Testis (tissue), 2 donors: ENCODE measurements at regions not wholly inside any gene's neighbourhood (a gene's known extent, or its start where the extent isn't known, plus 50 kb on each side); places are given as distances from the start of the nearest gene placed in this dataset.

Source experiments
- POLR2A ChIP-seq: fragments of 450-650 bp; IDR thresholded peaks from one replicate; pipeline ENCODE4 v1.6.1; 2017; ENCODE audit warnings: antibody characterized with exemption, mild to moderate bottlenecking, moderate library complexity
- TF ChIP-seq, protein P1 (sequence below), 3 experiments: fragments of 450-650 bp in 2 of 3; fragments of 200-600 bp in 1 of 3; sonication (generic) in 1 of 3; IDR thresholded peaks; one replicate each; pipeline ENCODE4 v1.5.1; 2016 to 2019; ENCODE audit warnings: antibody characterized with exemption in 3 of 3, mild to moderate bottlenecking in 2 of 3, moderate library complexity in 1 of 3

DNA sequence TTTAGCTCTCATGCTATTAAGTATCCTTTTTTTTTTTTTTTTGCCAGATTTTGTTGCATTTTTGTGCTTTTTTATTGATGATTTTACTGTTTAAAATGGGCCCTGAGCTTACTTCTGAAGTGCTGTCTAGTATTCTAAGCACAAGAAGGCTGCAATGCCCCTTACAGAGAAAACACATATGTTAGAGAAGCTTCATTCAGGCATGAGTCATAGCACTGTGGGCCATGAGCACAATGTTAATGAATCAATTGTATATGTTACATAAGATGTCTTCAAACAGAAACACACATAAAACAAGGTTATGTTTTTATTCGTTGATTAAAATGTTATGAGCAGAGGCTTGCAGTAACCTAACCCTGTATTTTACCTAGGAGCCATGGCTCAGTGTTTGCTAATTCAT, 117.8 kb upstream of the C11orf87 start:
- TF ChIP-seq, protein P1, sequence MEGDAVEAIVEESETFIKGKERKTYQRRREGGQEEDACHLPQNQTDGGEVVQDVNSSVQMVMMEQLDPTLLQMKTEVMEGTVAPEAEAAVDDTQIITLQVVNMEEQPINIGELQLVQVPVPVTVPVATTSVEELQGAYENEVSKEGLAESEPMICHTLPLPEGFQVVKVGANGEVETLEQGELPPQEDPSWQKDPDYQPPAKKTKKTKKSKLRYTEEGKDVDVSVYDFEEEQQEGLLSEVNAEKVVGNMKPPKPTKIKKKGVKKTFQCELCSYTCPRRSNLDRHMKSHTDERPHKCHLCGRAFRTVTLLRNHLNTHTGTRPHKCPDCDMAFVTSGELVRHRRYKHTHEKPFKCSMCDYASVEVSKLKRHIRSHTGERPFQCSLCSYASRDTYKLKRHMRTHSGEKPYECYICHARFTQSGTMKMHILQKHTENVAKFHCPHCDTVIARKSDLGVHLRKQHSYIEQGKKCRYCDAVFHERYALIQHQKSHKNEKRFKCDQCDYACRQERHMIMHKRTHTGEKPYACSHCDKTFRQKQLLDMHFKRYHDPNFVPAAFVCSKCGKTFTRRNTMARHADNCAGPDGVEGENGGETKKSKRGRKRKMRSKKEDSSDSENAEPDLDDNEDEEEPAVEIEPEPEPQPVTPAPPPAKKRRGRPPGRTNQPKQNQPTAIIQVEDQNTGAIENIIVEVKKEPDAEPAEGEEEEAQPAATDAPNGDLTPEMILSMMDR (IDR thresholded peaks at IDR 0.05): no peak
- TF ChIP-seq POLR2A: no peak
